ENCODE measurements at regions not wholly inside any gene's neighbourhood (a gene's known extent, or its start where the extent isn't known, plus 50 kb on each side); places are given as distances from the start of the nearest gene placed in this dataset.

DNA sequence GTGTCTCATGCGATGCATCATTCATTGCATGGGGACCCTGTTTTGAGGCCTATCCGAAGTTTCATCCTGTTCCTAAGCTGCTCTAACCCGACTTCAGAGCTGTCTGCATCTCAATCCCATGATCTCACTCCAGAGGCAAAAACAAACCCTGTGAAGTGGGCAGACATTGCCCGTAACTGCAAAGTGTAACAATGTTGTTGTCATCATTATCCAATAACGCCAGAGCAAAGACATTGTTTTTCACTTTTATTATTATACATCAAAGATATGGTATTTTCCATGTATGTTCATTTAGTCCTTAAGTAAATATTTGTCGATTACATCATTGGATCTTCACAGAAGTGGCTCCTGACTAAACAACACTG lies 246.7 kb downstream of the KLF6 start:
- TF ChIP-seq, protein P1, sequence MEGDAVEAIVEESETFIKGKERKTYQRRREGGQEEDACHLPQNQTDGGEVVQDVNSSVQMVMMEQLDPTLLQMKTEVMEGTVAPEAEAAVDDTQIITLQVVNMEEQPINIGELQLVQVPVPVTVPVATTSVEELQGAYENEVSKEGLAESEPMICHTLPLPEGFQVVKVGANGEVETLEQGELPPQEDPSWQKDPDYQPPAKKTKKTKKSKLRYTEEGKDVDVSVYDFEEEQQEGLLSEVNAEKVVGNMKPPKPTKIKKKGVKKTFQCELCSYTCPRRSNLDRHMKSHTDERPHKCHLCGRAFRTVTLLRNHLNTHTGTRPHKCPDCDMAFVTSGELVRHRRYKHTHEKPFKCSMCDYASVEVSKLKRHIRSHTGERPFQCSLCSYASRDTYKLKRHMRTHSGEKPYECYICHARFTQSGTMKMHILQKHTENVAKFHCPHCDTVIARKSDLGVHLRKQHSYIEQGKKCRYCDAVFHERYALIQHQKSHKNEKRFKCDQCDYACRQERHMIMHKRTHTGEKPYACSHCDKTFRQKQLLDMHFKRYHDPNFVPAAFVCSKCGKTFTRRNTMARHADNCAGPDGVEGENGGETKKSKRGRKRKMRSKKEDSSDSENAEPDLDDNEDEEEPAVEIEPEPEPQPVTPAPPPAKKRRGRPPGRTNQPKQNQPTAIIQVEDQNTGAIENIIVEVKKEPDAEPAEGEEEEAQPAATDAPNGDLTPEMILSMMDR (conservative IDR thresholded peaks at IDR 0.05 in 1 of 2, IDR thresholded peaks at IDR 0.05 in 1 of 2; ENCODE audit: low read depth in 1 of 2, low read length in 2 of 2), result no peak
- no peak for TF ChIP-seq EZH2 (IDR thresholded peaks at IDR 0.05; ENCODE audit: low read length, missing control alignments)
